Fibroblast of lung (primary cell): ENCODE measurements at regions not wholly inside any gene's neighbourhood (a gene's known extent, or its start where the extent isn't known, plus 50 kb on each side); places are given as distances from the start of the nearest gene placed in this dataset.

ENCODE experiments used
- DNase-seq, 2 donors: peaks; one replicate each; pipeline versions ENCODE4 v3.0.0 to v3.0.0-alpha.2; 2010; ENCODE audit warnings: low read depth in 2 of 2
- H2AFZ ChIP-seq: 2 replicates; pipeline ENCODE4 v1.5.1; 2012; ENCODE audit warnings: low read length, control low read depth, inconsistent platforms
- H3K27ac ChIP-seq: 2 replicates; pipeline ENCODE4 v1.5.1; 2011; ENCODE audit warnings: low read length, control low read depth; ENCODE audit not compliant: insufficient read depth
- H3K27me3 ChIP-seq: 2 replicates; pipeline ENCODE4 v1.5.1; 2011; ENCODE audit warnings: mild to moderate bottlenecking, low read length; ENCODE audit not compliant: control insufficient read depth, insufficient read depth
- H3K36me3 ChIP-seq: 2 replicates; pipeline ENCODE4 v1.5.1; 2011; ENCODE audit warnings: low read length; ENCODE audit not compliant: control insufficient read depth, insufficient read depth
- H3K4me1 ChIP-seq: 2 replicates; pipeline ENCODE4 v1.5.1; 2011; ENCODE audit warnings: low read length; ENCODE audit not compliant: control insufficient read depth, insufficient read depth; ENCODE audit errors: extremely low read depth
- H3K4me2 ChIP-seq: 2 replicates; pipeline ENCODE4 v1.5.1; 2011; ENCODE audit warnings: low read length, control low read depth; ENCODE audit not compliant: insufficient read depth; ENCODE audit errors: extremely low read depth
- H3K4me3 ChIP-seq, 4 experiments: fragments of 200-600 bp in 1 of 4; sonication (generic) in 1 of 4; replicated peaks in 1 of 4; 2 replicates each; pipeline ENCODE4 v1.5.1; 2011 to 2016; ENCODE audit warnings: low read length in 4 of 4, low read depth in 3 of 4, mild to moderate bottlenecking in 3 of 4, control low read depth in 2 of 4, inconsistent platforms in 1 of 4, mixed read lengths in 1 of 4; ENCODE audit not compliant: insufficient read depth in 1 of 4; ENCODE audit errors: control extremely low read depth in 1 of 4
- H3K79me2 ChIP-seq: 2 replicates; pipeline ENCODE4 v1.5.1; 2012; ENCODE audit warnings: mild to moderate bottlenecking, low read length, inconsistent platforms; ENCODE audit not compliant: control insufficient read depth, insufficient read depth
- H3K9ac ChIP-seq: 2 replicates; pipeline ENCODE4 v1.5.1; 2011; ENCODE audit warnings: mild to moderate bottlenecking, low read length, control low read depth; ENCODE audit not compliant: insufficient read depth
- H3K9me3 ChIP-seq: 2 replicates; pipeline ENCODE4 v1.5.1; 2012; ENCODE audit warnings: low read depth, low read length; ENCODE audit not compliant: control insufficient read depth, insufficient read depth
- H4K20me1 ChIP-seq: 2 replicates; pipeline ENCODE4 v1.5.1; 2011; ENCODE audit warnings: low read length; ENCODE audit not compliant: control insufficient read depth, insufficient read depth; ENCODE audit errors: extremely low read depth
- CTCF ChIP-seq, 2 donors: IDR thresholded peaks in 1 of 2; conservative IDR thresholded peaks in 1 of 2; 1 replicate in 1 of 2; 2 replicates in 1 of 2; pipeline ENCODE4 v1.5.1; 2011 to 2012; ENCODE audit warnings: low read length in 2 of 2, control low read depth in 1 of 2, inconsistent platforms in 1 of 2, low read depth in 1 of 2, mild to moderate bottlenecking in 1 of 2
- EZH2 ChIP-seq: IDR thresholded peaks from 2 replicates; pipeline ENCODE4 v1.5.1; 2012; ENCODE audit warnings: low read length, control low read depth, mild to moderate bottlenecking; ENCODE audit errors: missing control alignments

- no peak for DNase-seq
- Histone ChIP-seq H4K20me1 (no peaks in the 10 kb centered on the region), H3K27ac (no peak overlapping the region), H3K4me2 (no peak overlapping the region), H3K36me3 (no peaks in the 10 kb centered on the region), H3K79me2 (no peaks in the 10 kb centered on the region), H2AFZ (no peak overlapping the region), H3K4me1 (no peaks in the 10 kb centered on the region), H3K4me3 (no peak overlapping the region), H3K27me3 (no peaks in the 10 kb centered on the region), H3K9ac (no peak overlapping the region), H3K9me3 (no peaks in the 10 kb centered on the region)
- TF ChIP-seq CTCF (conservative IDR thresholded peaks at IDR 0.05 in 1 of 2, IDR thresholded peaks at IDR 0.05 in 1 of 2; ENCODE audit: low read depth in 1 of 2, low read length in 2 of 2) (no peak), EZH2 (no peak)
These were observed 54.5 kb downstream of the ADRA2A start for GRCh38 chr10:111131168-111131799.

DNA sequence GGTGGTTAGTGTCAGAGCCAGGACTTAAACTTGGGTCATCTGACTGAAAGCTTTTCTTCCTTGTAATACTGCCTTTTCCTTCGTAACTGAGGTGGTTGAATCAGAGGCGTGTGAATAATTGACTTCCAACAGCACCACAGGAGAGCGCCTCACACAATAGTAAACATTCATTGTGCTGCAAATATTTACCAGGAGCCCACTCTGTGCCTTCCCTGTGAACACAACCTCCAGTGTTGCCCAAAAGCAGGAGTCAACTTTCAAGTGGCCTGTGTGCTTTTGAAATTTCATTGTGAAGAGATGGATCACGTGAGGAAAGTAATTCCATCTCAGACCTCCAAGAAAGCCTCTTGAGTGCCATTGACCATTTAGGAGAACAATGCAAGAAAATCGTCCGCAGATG is 60.2 kb downstream of the ADRA2A start:
- H2AFZ ChIP-seq = no peak overlapping the region
- H3K36me3 ChIP-seq = no peaks in the 10 kb centered on the region
- no peak overlapping the region for H3K4me3 ChIP-seq
- H3K4me1 ChIP-seq = no peaks in the 10 kb centered on the region
- no peaks in the 10 kb centered on the region for H3K79me2 ChIP-seq
- TF ChIP-seq EZH2 (no peak), CTCF (conservative IDR thresholded peaks at IDR 0.05 in 1 of 2, IDR thresholded peaks at IDR 0.05 in 1 of 2; ENCODE audit: low read depth in 1 of 2, low read length in 2 of 2) (no peak)
- no peaks in the 10 kb centered on the region for H4K20me1 ChIP-seq
- H3K9ac ChIP-seq = no peak overlapping the region
- H3K27me3 ChIP-seq = no peaks in the 10 kb centered on the region
- no peaks in the 10 kb centered on the region for H3K9me3 ChIP-seq
- no peak overlapping the region for H3K27ac ChIP-seq
- H3K4me2 ChIP-seq = no peak overlapping the region
- no peak for DNase-seq

DNA sequence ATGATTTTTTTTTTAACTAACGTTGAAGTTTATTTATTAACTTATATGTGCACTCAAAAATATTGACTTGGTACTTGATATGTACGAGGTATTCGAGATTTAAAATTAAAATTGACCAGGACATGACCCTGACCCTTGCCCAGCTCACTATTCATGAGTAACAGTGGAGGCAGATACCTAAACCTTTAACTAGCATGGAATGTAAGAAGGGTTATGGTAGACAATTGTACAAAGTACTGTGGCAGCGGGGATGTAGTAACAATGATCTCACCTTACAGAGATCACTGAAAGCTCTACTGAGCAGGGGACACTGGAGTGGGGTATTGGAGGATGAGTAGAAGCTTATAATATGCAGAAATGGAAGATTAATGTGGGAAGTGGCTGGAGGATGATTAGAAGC is 60.8 kb downstream of the ADRA2A start:
- Histone ChIP-seq H3K27me3 (no peaks in the 10 kb centered on the region), H3K4me3 (no peak overlapping the region), H3K4me2 (no peak overlapping the region), H2AFZ (no peak overlapping the region), H3K4me1 (no peaks in the 10 kb centered on the region), H4K20me1 (no peaks in the 10 kb centered on the region), H3K27ac (no peak overlapping the region), H3K36me3 (no peaks in the 10 kb centered on the region), H3K9me3 (no peaks in the 10 kb centered on the region), H3K79me2 (no peaks in the 10 kb centered on the region), H3K9ac (no peak overlapping the region)
- no peak for TF ChIP-seq EZH2
- TF ChIP-seq CTCF (conservative IDR thresholded peaks at IDR 0.05 in 1 of 2, IDR thresholded peaks at IDR 0.05 in 1 of 2; ENCODE audit: low read depth in 1 of 2, low read length in 2 of 2) = no peak
- no peak for DNase-seq
